GM12892 (cell line): ENCODE measurements at regions not wholly inside any gene's neighbourhood (a gene's known extent, or its start where the extent isn't known, plus 50 kb on each side); places are given as distances from the start of the nearest gene placed in this dataset.
"Not testable (repeated sequence)": the region's sequence is repeated elsewhere in the genome, so short reads cannot be mapped to it uniquely, and the experiment has no call there.

ENCODE experiments used
- DNase-seq: peaks from one replicate; pipeline ENCODE4 v3.0.0; 2011; ENCODE audit not compliant: insufficient read length
- FAIRE-seq: peaks from 2 replicates; lab custom pipeline; 2011; peaks lifted over from hg19 to GRCh38; lab: Jason Lieb, UNC
- POLR2A ChIP-seq: IDR thresholded peaks from 2 replicates; pipeline ENCODE4 v1.6.1; 2011; ENCODE audit warnings: low read depth, low read length, control low read depth
- POLR2AphosphoS5 ChIP-seq: IDR thresholded peaks from 2 replicates; pipeline ENCODE4 v1.6.1; 2011; ENCODE audit warnings: low read depth, low read length, control low read depth
- TAF1 ChIP-seq: IDR thresholded peaks from 2 replicates; pipeline ENCODE4 v1.6.1; 2011; ENCODE audit warnings: low read depth, mild to moderate bottlenecking, control low read depth, low read length, borderline replicate concordance

DNA sequence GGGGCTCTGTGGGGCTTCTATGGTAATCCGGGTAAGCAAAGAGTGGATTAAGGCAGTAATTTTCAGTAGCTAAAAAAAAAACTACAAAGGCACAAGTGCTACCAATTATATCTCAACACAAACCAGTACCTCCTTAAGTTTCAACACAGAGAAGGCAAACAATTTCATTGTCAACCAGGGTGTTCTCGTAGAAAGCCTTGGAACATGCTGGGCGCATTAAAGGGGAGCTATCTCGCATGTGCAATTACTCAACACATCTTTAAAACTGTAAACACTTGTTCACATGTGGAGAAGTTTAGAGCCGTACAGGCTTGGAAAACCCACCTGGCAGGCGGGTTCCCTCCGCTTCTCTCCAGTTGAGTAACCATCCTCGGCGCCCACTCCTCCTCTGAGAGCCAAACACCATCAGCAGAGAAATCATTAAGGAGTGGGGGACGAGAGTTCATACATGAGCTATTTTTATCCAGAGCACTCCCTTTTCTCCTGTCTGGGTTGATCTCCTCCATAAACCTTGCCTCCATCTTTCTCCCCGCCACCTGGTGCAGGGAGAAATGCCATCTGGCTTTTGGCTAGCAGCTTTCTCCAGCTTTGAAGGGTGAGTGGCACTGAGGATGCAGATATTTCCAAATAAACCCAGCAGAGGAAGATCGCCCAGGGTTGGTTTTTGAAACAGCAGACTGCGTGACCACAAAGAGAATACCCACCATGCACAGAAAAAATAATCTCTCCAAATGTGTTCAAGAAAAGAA lies 287.1 kb downstream of the WDR11 start:
- no peak for FAIRE-seq
- no peak for DNase-seq
- TF ChIP-seq TAF1 (no peak), POLR2A (no peak), POLR2AphosphoS5 (no peak)

DNA sequence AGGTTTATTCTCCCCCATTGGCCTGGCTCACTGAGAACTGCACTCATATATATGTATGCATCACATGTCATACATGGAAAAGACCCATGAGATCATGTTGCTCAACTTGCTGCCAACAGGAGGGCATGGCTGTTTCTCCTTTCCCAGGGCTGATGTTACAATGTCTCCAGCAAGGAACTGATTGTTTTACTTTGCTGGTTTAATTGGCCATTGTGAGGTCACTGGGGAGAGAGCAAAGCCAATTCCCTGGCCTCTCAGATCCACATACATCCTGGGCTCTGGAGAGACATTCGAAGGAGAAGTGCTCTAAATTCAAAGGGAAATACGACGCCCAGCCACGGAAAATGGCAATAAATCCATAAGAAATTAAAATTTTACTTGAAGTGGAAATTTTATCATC lies 287.8 kb downstream of the WDR11 start:
- FAIRE-seq (no peak), DNase-seq (no peak)
- TF ChIP-seq POLR2A = no peak
- no peak for TF ChIP-seq TAF1
- no peak for TF ChIP-seq POLR2AphosphoS5

DNA sequence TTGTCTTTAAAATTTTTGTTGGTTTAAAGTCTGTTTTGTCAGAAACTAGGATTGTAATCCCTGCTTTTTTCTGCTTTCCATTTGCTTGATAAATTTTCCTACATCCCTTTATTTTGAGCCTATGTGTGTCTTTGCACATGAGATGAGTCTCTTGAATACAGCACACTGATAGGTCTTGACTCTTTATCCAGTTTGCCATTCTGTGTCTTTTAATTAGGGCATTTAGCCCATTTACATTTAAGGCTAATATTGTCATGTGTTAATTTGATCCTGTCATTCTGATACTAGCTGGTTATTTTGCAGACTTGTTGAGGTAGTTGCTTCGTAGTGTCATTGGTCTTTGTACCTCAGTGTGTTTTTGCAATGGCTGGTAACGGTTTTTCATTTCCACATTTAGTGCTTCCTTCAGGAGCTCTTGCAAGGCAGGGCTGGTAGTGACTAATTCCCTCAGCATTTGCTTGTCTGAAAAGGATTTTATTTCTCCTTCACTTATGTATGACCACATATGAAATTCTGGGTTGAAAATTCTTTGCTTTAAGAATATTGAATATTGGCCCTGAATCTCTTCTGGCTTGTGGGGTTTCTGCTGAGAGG lies 294.7 kb downstream of the WDR11 start:
- DNase-seq, FAIRE-seq: not testable (repeated sequence)

DNA sequence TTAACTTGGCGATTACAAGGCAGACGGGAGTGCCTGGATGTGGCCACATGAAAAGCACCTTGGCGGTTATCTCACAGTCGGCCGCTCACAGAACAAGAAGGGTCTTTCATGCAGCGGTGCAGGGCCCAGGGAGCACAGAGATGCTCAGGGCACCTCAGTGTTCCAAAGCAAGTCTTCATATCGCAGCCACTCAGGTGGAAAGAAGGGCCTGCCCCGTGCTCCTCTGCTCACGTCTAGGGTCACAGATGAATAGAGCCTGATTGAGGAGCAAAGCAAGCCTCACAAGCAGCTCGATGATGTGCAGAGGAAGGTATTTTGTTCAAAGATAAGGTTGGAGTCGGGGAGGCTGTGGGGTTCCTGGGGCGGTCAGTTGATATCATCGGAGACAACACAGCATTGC lies 297.8 kb downstream of the WDR11 start:
- TF ChIP-seq POLR2AphosphoS5 (no peak), POLR2A (no peak), TAF1 (no peak)
- FAIRE-seq = no peak
- DNase-seq = no peak

DNA sequence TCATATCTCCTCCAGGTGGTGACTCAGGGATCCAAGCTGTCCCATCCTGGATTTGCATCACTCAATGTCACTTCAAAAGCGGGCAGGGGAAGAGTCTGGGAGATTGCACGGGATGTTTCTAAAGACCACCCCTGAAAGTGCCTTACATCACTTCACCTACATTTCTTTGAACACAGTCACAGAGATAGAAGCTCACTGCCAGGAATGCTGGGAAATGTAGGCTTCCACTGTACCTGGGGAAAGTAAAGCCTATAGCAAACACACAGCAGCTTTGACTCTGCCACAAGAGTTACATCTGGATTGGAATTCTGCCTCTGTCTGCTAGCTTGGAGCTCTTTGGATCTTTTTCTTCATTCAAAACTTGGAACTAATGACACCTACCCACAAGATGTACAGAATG lies 300.9 kb downstream of the WDR11 start:
- DNase-seq = no peak
- TF ChIP-seq TAF1 (no peak), POLR2AphosphoS5 (no peak), POLR2A (no peak)
- no peak for FAIRE-seq

DNA sequence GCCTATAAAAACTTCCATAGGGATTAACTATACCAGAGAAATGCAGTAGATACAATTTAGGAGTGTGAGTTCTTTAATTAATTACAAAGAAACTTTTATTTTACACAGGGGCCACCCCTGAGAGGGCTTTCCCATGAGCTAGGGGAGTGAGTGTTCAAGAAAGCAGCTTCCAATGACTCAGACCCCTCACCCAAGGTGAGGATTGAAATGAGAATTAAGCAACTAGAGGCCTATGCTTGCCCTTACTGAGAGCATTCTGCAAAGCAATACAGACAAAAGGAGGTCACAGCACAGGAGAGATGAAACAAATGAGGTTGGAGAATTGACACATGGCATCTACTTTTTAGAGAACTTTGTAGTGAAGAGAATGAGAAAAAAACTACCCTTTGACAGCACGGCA lies 301.8 kb downstream of the WDR11 start:
- TF ChIP-seq TAF1 = no peak
- TF ChIP-seq POLR2A = no peak
- TF ChIP-seq POLR2AphosphoS5 = no peak
- no peak for FAIRE-seq

DNA sequence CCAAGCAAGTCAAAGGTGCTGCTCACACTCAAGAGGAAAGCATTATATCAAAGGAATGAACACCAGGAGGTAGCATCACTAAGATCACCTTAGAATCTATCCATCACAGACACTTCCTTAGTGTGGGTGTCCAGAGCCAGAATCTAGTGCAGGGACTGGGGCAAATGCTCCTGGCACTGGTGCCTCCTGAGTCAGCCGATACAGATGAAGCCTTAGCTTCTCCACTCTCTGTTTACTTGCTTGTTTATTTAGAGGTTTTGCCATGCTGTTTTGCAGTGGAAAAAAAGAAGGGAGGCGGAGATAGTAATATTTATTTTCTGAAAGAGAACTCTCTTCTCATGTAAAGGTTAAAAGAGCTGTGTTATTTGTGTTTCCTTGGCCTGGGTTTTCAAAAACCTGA lies 303.1 kb downstream of the WDR11 start:
- FAIRE-seq (no peak), DNase-seq (no peak)
- no peak for TF ChIP-seq POLR2A
- no peak for TF ChIP-seq TAF1
- TF ChIP-seq POLR2AphosphoS5 = no peak

More for the DNA sequence above, 301.8 kb downstream of the WDR11 start:
- no peak for DNase-seq

DNA sequence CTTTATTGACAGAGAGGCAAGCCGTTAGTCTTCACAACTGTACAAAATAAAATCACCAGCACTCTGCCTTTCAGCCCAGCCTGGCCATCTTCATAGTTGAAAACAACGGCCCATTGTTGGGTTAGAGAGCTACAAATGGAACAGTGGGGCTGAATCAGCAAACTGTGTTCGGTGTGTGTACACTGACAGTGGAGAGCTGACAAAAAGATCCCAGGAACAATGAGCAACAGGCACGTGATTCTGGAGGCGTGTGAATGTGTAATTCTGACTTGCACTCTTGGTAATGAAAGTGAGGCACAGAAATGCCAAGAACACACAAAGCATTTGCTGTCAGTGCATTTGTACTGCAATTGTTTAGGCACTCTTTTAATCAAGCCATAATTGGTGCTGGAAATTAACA lies 303.7 kb downstream of the WDR11 start:
- no peak for TF ChIP-seq TAF1
- TF ChIP-seq POLR2A = no peak
- TF ChIP-seq POLR2AphosphoS5 = no peak
- no peak for FAIRE-seq
- no peak for DNase-seq

DNA sequence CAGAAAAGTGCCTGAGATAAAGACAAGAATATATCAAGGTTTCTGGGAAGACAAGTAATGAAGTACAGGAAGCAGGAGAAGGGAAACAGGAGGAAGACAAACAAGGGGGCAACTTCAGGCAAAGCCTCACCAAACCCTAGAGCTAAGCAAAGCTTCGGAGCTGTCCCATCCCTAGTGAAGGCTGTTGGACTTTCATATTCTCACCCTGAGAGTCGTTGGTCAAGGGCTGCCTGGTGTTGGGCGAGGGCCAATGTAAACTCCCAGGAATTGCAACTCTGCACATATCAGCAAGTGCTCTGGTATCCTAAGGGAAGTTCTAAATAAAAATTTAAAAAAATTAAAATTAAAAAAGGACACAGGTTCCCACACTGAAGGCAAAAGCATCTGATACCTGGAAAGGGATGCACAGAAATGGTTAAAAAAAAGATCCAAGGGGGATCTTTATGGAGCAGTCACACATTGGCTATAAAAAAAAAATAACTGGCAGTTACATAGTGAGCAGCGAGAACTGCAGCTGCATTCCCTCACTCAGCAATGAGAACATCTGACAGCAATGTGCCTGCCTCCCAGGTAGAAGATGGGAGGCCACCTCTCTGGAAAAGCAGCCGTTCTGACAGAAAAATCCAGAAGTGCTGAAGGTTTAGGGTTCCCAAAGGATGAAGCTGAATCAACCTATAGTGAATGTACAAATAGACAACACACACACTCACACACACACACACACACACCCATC lies 304.7 kb downstream of the WDR11 start:
- no peak for DNase-seq
- TF ChIP-seq TAF1 (no peak), POLR2A (no peak), POLR2AphosphoS5 (no peak)
- FAIRE-seq = no peak

DNA sequence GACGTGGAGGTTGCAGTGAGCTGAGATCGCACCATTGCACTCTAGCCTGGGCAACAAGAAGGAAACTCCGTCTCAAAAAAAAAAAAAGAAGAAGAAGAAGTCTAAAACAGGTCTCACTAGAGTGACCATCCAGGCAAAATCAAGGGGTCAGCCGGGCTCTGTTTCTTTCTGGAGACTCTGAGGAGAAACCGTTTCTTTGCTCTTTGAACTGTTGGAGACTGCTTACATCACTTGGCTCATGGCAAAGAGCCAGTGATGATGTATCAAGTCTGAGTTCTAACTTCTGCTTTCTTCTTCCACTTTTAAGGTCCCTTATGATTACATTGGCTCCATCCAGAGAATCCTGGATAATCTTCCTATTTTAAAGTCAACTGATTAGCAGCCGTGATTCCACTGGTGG lies 306.8 kb downstream of the WDR11 start:
- no peak for TF ChIP-seq POLR2AphosphoS5
- no peak for TF ChIP-seq TAF1
- no peak for TF ChIP-seq POLR2A
- no peak for FAIRE-seq
- no peak for DNase-seq

DNA sequence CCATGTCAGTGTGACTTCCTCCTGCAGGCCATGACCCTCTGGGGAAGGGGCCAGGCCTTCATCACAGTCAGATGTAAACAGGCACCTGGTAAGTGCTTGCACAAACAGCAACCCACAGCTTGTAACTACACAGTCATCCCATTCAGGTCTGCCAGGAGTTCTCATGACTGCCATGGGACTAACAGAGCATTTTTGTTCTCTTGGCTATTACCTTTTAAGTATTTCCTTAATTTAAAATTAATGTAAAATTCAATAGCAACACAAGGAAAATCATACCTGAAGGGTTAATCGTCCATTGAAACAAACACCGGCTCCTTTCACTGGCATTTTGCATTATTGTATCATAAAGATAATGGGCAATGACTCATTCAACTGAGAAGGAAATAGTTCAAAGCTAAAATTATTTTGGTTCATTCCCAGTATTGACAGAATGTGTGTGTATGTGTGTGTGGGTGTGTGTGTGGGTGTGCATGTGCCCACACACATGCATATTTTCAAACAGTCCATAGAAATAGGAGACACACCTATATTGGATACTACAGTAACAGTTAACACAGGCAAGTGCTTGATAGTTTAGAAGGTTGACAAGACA lies 307.9 kb downstream of the WDR11 start:
- no peak for DNase-seq
- no peak for FAIRE-seq
- TF ChIP-seq POLR2AphosphoS5 (no peak), POLR2A (no peak), TAF1 (no peak)

DNA sequence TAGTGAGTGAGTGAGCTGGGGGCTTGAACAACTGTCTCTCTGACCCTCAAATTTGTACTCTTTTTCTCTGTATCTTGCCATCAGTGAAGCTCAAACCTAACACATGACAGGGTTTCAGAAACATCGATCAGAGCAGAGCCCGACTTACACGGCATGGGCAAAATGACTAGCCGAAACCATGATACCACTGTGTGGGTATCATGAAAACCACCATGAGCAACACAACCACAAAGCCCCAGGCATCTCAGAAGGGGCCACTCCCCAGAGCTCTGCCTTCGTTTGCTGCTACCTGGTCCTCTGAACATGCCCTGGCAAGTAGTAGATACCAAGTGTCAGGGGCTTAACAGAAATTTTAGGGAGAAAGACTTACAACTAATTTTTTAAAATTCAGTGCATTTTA lies 308.5 kb downstream of the WDR11 start:
- no peak for FAIRE-seq
- no peak for DNase-seq
- no peak for TF ChIP-seq POLR2AphosphoS5
- TF ChIP-seq TAF1 = no peak
- no peak for TF ChIP-seq POLR2A
